ENCODE measurements at regions not wholly inside any gene's neighbourhood (a gene's known extent, or its start where the extent isn't known, plus 50 kb on each side); places are given as distances from the start of the nearest gene placed in this dataset.

- no peak overlapping the region for H3K4me3 Mint-ChIP-seq (ENCODE audit: unreplicated experiment)
- no peaks in the 10 kb centered on the region for H3K9me3 ChIP-seq
- no peaks in the 10 kb centered on the region for H3K9me3 Mint-ChIP-seq (ENCODE audit: unreplicated experiment)
- peaks cover 16% of the 10 kb centered on the region for H3K27me3 Mint-ChIP-seq (ENCODE audit: insufficient read depth, unreplicated experiment)
- no peak for TF ChIP-seq CTCF (IDR thresholded peaks at IDR 0.05; ENCODE audit: insufficient read depth in 1 of 2, low read depth in 1 of 2, low read length in 1 of 2, severe bottlenecking in 1 of 2, unreplicated experiment in 1 of 2)
- CTCF ChIA-PET = no interaction called here
- no peaks in the 10 kb centered on the region for H3K36me3 Mint-ChIP-seq (ENCODE audit: insufficient read depth, unreplicated experiment)
- H3K36me3 ChIP-seq (ENCODE audit: control insufficient read depth, insufficient read depth, low read length) = no peaks in the 10 kb centered on the region
- intact Hi-C loops (cut with micrococcal nuclease; ENCODE audit: unreplicated experiment) = no loop called here
- H3K4me3 ChIP-seq (ENCODE audit: low read depth, low read length) = no peak overlapping the region
- no peak for DNase-seq
- H3K4me1 Mint-ChIP-seq (ENCODE audit: low read depth, unreplicated experiment) = no peaks in the 10 kb centered on the region
- POLR2A ChIA-PET = no interaction called here
- H3K27me3 ChIP-seq (replicated peaks; ENCODE audit: control insufficient read depth, insufficient read depth, low read length) = no peaks in the 10 kb centered on the region
- no peaks in the 10 kb centered on the region for H3K4me1 ChIP-seq
- no peak overlapping the region for H3K27ac Mint-ChIP-seq (ENCODE audit: unreplicated experiment)
- BruUV-seq (replicated peaks) = no TSS peak
These were observed 146.6 kb downstream of the ANKRD60 start for GRCh38 chr20:58081846-58082245.

GRCh38 chr20:58078741-58079522 lies 149.5 kb downstream of the ANKRD60 start:
- H3K36me3 Mint-ChIP-seq (ENCODE audit: insufficient read depth, unreplicated experiment) = no peaks in the 10 kb centered on the region
- ChIA-PET CTCF (interaction anchor here (0.6 kb wide), 1 partner anchor 1397 kb away, joined by 3 read pairs; no protein-coding TSS in a partner anchor), POLR2A (no interaction called here)
- BruUV-seq (replicated peaks) = no TSS peak
- Histone ChIP-seq H3K4me3 (ENCODE audit: low read depth, low read length) (no peak overlapping the region), H3K36me3 (ENCODE audit: control insufficient read depth, insufficient read depth, low read length) (no peaks in the 10 kb centered on the region), H3K9me3 (no peaks in the 10 kb centered on the region), H3K4me1 (no peaks in the 10 kb centered on the region), H3K27me3 (replicated peaks; ENCODE audit: control insufficient read depth, insufficient read depth, low read length) (no peaks in the 10 kb centered on the region)
- peak in 1 of 2 experiments; percentile 30 for DNase-seq
- H3K9me3 Mint-ChIP-seq (ENCODE audit: unreplicated experiment) = no peaks in the 10 kb centered on the region
- intact Hi-C loops (cut with micrococcal nuclease; ENCODE audit: unreplicated experiment) = no loop called here
- peaks cover 24% of the 10 kb centered on the region for H3K27me3 Mint-ChIP-seq (ENCODE audit: insufficient read depth, unreplicated experiment)
- H3K27ac Mint-ChIP-seq (ENCODE audit: unreplicated experiment) = no peak overlapping the region
- TF ChIP-seq CTCF (IDR thresholded peaks at IDR 0.05; ENCODE audit: insufficient read depth in 1 of 2, low read depth in 1 of 2, low read length in 1 of 2, severe bottlenecking in 1 of 2, unreplicated experiment in 1 of 2) = no peak
- H3K4me1 Mint-ChIP-seq (ENCODE audit: low read depth, unreplicated experiment) = no peaks in the 10 kb centered on the region
- H3K4me3 Mint-ChIP-seq (ENCODE audit: unreplicated experiment) = no peak overlapping the region

- Mint-ChIP-seq H3K4me3 (ENCODE audit: unreplicated experiment) (no peak overlapping the region), H3K4me1 (ENCODE audit: low read depth, unreplicated experiment) (no peaks in the 10 kb centered on the region), H3K36me3 (ENCODE audit: insufficient read depth, unreplicated experiment) (no peaks in the 10 kb centered on the region), H3K27ac (ENCODE audit: unreplicated experiment) (no peak overlapping the region), H3K9me3 (ENCODE audit: unreplicated experiment) (no peaks in the 10 kb centered on the region), H3K27me3 (ENCODE audit: insufficient read depth, unreplicated experiment) (peaks cover 31% of the 10 kb centered on the region)
- no peak overlapping the region for H3K4me3 ChIP-seq (ENCODE audit: low read depth, low read length)
- CTCF ChIA-PET = no interaction called here
- H3K36me3 ChIP-seq (ENCODE audit: control insufficient read depth, insufficient read depth, low read length) = no peaks in the 10 kb centered on the region
- H3K4me1 ChIP-seq = no peaks in the 10 kb centered on the region
- no TSS peak for BruUV-seq (replicated peaks)
- H3K9me3 ChIP-seq = no peaks in the 10 kb centered on the region
- POLR2A ChIA-PET = no interaction called here
- peak in 1 of 2 experiments; percentile 25 for DNase-seq
- no peaks in the 10 kb centered on the region for H3K27me3 ChIP-seq (replicated peaks; ENCODE audit: control insufficient read depth, insufficient read depth, low read length)
- no peak for TF ChIP-seq CTCF (IDR thresholded peaks at IDR 0.05; ENCODE audit: insufficient read depth in 1 of 2, low read depth in 1 of 2, low read length in 1 of 2, severe bottlenecking in 1 of 2, unreplicated experiment in 1 of 2)
- intact Hi-C loops (cut with micrococcal nuclease; ENCODE audit: unreplicated experiment) = no loop called here
These were observed 151.2 kb downstream of the ANKRD60 start for GRCh38 chr20:58077282-58077681.
